Stimulated activated CD8-positive, alpha-beta memory T cell treated with anti-CD3 and anti-CD28 coated beads, Interleukin-7, amount 100 ng/mL, for 24 hours (primary cell): ENCODE measurements at regions not wholly inside any gene's neighbourhood (a gene's known extent, or its start where the extent isn't known, plus 50 kb on each side); places are given as distances from the start of the nearest gene placed in this dataset.

Experiments used
- DNase-seq: peaks from one replicate; pipeline ENCODE4 v3.0.0-alpha.2; 2020; ENCODE audit warnings: low read depth

GRCh38 chr2:16118611-16119590 lies 178.6 kb downstream of the MYCN start:
- DNase-seq, result no peak

- DNase-seq, result no peak
Measured at GRCh38 chr2:16117791-16118610, 177.7 kb downstream of the MYCN start.

- DNase-seq, result no peak
Measured at GRCh38 chr2:16117021-16117700, 176.8 kb downstream of the MYCN start.

GRCh38 chr2:16115881-16116830 lies 175.8 kb downstream of the MYCN start:
- no peak for DNase-seq

GRCh38 chr2:16115291-16115690 lies 174.9 kb downstream of the MYCN start:
- DNase-seq, result no peak

- no peak for DNase-seq
Measured at GRCh38 chr2:16114836-16115235, 174.5 kb downstream of the MYCN start.

- no peak for DNase-seq
Measured at GRCh38 chr2:16114070-16114469, 173.7 kb downstream of the MYCN start.

- no peak for DNase-seq
Measured at GRCh38 chr2:16113568-16113967, 173.2 kb downstream of the MYCN start.

- no peak for DNase-seq
Measured at GRCh38 chr2:16112972-16113560, 172.7 kb downstream of the MYCN start.

- no peak for DNase-seq
Measured at GRCh38 chr2:16112251-16112971, 172.1 kb downstream of the MYCN start.

- DNase-seq, result no peak
Measured at GRCh38 chr2:16111838-16112210, 171.5 kb downstream of the MYCN start.

- DNase-seq, result no peak
Measured at GRCh38 chr2:16109821-16110310, 169.5 kb downstream of the MYCN start.

- no peak for DNase-seq
Measured at GRCh38 chr2:16109368-16109820, 169.0 kb downstream of the MYCN start.

GRCh38 chr2:16107246-16107645 lies 166.9 kb downstream of the MYCN start:
- no peak for DNase-seq

GRCh38 chr2:16106619-16107018 lies 166.3 kb downstream of the MYCN start:
- no peak for DNase-seq

- DNase-seq, result no peak
Measured at GRCh38 chr2:16105669-16106281, 165.4 kb downstream of the MYCN start.

GRCh38 chr2:16104949-16105668 lies 164.8 kb downstream of the MYCN start:
- DNase-seq, result no peak

- no peak for DNase-seq
Measured at GRCh38 chr2:16104315-16104948, 164.1 kb downstream of the MYCN start.
